IPS-NIHi7 (cell line): ENCODE measurements at regions not wholly inside any gene's neighbourhood (a gene's known extent, or its start where the extent isn't known, plus 50 kb on each side); places are given as distances from the start of the nearest gene placed in this dataset.
"Not testable (repeated sequence)": the region's sequence is repeated elsewhere in the genome, so short reads cannot be mapped to it uniquely, and the experiment has no call there.

Experiments used
- DNase-seq: peaks from one replicate; pipeline ENCODE4 v3.0.0; 2012; ENCODE audit warnings: mixed read lengths; ENCODE audit errors: extremely low spot score

DNA sequence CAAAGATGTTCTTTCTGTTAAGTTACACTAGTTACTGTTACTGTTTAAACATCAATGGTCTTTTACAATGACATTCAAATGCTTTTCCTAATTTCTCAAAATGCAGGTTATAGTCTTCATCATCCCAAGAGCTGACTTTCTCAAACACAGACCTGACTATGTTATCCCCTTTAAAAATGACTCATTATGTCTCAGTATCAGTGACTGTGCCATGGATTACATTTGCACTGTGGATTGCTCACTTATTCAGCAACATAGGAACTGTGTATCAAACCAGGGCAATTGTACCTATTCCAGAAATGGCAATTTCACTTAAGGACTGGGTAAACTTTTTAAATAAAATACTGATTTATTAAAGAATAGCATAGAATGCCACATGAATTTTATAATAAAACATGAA, 630.2 kb upstream of the NOVA1 start:
- no peak for DNase-seq

DNA sequence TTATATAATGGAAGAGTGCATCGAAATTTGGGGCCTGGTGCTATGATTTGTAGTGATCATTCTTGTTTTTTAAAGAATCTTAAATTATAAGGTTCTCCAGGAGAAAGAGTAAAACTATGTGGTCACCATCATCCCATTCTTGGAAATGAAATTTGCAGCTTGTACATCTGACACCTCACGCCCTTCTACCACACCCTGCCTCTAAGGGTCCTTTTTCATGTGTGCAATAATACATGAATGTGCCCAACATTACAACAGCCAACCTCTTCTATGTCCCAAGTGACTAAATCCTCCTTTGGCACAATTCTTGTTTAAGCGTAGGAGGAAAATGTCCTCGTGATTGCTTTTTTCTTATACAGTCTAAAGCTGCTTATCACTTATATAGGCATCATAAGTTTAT, 636.5 kb upstream of the NOVA1 start:
- no peak for DNase-seq

DNA sequence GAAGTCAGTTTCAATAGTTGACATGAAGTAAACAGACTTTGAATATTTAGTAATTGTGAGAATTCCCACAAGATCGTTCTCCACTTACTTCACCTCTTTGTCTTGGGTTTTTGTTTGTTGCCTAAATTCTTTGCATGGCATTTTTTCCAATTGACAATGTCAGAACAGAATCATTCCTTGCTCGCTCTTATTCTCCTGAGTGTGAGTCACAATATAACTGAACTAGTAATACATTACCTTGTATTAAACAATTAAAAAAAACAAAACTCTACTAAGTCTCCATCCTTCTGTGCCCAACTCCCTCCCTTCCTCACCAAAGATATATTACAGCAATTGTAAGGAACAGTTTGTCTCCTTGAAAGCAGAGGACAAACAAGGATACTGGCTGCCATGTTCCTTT, 638.8 kb upstream of the NOVA1 start:
- no peak for DNase-seq

- DNase-seq, result no peak
Measured at GRCh38 chr14:27242874-27243273, 645.0 kb upstream of the NOVA1 start.

DNA sequence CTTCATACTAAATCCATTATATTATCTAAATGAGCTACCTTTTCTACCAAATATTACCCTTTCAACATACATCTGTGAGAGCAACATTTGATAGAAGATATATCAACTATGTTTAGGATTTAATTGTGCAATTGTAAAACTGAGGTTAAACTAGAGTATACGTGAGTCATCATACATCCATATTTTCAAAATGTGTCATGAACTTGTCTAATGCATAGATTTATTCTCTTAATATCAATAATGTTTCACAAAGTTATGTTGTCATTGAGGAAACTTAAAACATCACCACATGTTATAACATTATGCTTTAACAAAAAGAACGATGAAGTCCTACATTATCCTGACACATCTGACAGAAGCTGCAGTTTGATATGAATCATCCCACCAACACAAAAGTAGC, 645.5 kb upstream of the NOVA1 start:
- no peak for DNase-seq

DNA sequence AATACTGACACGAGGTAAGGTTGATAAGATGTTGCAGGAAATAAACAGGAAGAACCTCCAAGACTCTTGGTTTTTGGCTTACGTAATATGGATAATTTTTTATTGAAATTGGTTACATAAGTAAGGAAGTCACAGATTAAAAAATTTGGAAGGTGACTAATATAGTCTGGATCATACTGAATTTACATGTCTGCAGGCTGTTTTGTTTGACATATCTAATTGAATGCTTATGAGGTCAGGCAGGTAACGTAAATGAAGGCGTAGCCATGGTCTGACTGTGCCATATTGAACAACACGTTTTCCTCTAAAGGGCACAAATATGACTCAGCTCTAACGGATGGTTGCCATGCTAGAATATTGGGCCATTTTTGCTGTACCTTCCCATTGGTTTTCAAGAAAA, 648.1 kb upstream of the NOVA1 start:
- no peak for DNase-seq

DNA sequence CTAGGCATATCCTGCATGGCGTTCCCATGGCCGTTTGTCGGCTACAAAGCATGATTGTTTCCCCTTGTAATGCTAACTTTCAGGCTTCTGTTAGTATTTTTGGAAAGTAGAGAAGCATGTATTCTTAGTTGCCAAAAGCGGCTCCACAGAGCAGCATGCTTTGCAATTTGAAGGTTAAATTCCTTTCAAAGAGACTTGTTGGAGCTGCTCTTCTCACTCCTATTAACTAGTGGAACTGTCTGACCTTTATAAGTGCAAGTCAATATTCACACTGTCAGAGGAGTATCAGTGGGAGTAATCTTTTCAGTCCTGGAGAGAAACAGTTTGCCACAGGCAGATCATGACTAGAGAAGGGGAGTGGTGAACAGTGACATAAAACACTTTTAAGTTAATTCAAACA, 656.1 kb upstream of the NOVA1 start:
- no peak for DNase-seq

DNA sequence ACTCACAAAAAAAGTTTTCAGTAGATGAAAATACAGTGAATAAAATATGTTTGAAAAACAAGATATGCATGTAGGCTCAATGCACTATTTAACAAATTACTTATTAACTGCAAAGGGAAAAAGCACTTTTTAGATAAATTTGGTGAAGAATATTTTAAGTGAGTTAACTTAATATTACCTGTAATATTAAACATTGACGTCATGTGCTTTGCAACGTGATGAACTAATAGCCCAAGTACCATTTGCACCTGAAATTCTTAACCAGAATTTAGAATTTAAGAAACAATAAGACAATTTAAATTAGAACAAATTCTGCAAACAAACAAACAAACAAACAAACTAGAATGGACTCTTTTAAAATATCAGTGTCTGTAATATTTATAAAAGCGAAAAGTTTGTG, 659.0 kb upstream of the NOVA1 start:
- no peak for DNase-seq

- DNase-seq, result no peak
Measured at GRCh38 chr14:27267876-27268275, 670.0 kb upstream of the NOVA1 start.

GRCh38 chr14:27270716-27271115, 672.9 kb upstream of the NOVA1 start:
- DNase-seq, result no peak

- DNase-seq, result no peak
Measured at GRCh38 chr14:27278341-27278740, 680.5 kb upstream of the NOVA1 start.

GRCh38 chr14:27305441-27305945, 707.7 kb upstream of the NOVA1 start:
- DNase-seq, result no peak

DNA sequence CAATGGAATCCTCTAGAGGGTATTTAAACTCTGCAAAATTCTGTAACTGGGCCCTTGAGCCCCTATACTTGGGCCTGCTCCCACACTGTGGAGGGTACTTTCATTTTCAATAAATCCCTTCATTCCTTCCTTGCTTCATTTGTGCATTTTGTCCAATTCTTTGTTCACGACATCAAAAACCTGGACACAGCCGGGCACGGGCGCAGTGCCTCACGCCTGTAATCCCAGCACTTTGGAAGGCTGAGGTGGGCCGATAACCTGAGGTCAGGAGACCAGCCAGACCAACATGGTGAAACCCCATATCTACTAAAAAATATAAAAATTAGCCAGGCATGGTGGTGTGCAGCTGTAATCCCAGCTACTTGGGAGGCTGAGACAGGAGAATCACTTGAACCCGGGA, 714.9 kb upstream of the NOVA1 start:
- not testable (repeated sequence) for DNase-seq

DNA sequence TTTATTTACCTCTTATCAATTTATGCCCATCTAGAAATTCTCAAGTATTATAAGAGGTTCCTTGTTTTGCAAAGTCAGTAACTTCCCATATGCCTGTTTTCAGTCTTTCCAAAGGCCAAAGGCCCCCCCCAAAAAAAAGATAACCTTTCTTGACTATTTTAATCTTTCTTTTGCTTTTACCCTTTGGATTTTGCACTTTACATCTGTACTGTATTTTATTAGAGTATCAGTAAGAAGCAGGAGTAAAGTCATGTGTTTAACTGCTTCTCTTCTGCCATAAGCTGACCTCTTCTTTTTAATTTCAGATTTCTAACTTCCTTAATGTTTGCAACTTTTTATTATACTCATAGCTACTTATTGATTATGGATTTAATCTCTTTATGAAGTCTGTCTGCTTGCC, 716.4 kb upstream of the NOVA1 start:
- no peak for DNase-seq

- DNase-seq, result no peak
Measured at GRCh38 chr14:27315477-27315876, 717.6 kb upstream of the NOVA1 start.

GRCh38 chr14:27315947-27316346, 718.1 kb upstream of the NOVA1 start:
- DNase-seq, result no peak

GRCh38 chr14:27318774-27319420, 721.1 kb upstream of the NOVA1 start:
- DNase-seq, result no peak

DNA sequence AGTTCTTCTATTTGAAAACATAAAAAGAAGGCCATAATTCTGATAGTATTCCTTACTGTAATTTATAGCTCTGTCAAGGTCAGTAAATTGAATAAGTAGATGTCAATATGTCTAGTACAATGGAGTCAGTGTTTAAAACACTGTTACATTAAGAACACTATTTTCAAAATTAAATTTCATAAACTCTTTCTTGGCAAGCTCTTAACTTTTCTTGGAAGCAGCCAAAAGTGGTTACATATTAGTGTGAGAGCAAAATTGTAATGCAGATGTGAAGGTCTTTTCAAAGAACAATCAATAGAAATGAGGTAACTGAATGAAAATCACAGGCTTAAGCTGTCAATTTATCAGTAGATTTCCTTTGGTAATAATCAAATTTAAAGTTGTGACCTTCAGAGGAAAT, 722.4 kb upstream of the NOVA1 start:
- DNase-seq, result no peak

- no peak for DNase-seq
Measured at GRCh38 chr14:27327095-27327494, 729.3 kb upstream of the NOVA1 start.

DNA sequence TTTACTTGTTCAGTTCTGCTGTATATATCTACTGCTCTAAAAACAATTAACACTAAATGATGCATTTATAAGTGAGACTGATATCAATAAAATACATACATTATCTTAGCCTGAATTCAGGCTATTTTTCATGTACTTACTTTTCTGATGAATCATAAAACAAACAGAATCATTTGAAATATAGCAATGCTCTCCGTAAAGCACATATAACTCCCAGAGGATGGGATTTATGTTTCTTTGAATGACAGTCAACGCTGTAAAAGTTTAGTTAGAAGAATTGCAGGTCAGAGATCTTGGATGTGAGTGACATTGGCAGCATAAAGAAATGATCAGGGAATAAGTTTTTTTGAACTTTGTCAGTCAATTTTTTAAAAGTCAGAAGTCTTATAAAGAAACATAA, 740.2 kb upstream of the NOVA1 start:
- DNase-seq, result no peak

DNA sequence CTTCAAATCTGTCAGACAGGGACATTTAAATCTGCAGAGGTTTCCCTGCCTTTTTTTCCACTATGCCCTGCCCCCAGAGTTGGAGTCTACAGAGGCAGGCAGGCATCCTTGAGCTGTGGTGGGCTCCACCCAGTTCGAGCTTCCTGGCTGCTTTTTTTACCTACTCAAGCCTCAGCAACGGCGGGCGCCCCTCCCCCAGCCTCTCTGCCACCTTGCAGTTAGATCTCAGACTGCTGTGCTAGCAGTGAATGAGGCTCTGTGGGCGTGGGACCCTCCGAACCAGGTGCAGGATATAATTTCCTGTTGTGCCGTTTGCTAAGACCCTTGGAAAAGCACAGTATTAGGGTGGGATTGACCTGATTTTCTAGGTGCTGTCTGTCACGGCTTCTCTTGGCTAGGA, 765.2 kb upstream of the NOVA1 start:
- not testable (repeated sequence) for DNase-seq

GRCh38 chr14:27366596-27366995, 768.8 kb upstream of the NOVA1 start:
- DNase-seq, result no peak

- no peak for DNase-seq
Measured at GRCh38 chr14:27367345-27367744, 769.5 kb upstream of the NOVA1 start.

DNA sequence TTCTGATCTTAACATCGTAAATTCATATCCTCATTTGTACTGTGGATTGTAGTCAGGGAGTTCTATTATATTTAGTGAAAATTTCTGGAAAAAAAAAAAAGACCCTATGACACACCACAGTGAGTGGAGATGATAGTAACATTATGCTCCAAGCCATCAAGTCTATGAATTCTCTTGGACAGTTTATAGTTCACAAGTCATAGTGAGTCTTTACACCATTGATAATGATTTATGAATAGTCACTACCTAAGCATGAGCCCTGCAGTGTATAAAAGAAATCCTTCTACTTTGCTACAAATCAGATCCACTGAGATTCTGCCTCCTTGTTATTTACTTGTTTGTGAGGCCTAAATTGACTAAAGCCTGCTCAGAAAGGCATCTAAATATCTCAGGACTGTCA, 772.2 kb upstream of the NOVA1 start:
- DNase-seq, result no peak
